Glutamatergic neuron (in vitro differentiated cells): ENCODE measurements at regions not wholly inside any gene's neighbourhood (a gene's known extent, or its start where the extent isn't known, plus 50 kb on each side); places are given as distances from the start of the nearest gene placed in this dataset.

Experiments
- DNase-seq: peaks from one replicate; pipeline ENCODE4 v3.0.0; 2022
- H3K27ac Mint-ChIP-seq: one replicate; pipeline ENCODE4 v1.8.0; 2020; ENCODE audit warnings: mild to moderate bottlenecking, mixed read lengths, inconsistent platforms; ENCODE audit not compliant: unreplicated experiment
- H3K27me3 Mint-ChIP-seq: one replicate; pipeline ENCODE4 v1.8.0; 2020; ENCODE audit warnings: mild to moderate bottlenecking, moderate library complexity, mixed read lengths, inconsistent platforms; ENCODE audit not compliant: unreplicated experiment
- H3K36me3 Mint-ChIP-seq: one replicate; pipeline ENCODE4 v1.8.0; 2020; ENCODE audit warnings: mild to moderate bottlenecking, mixed read lengths, inconsistent platforms; ENCODE audit not compliant: unreplicated experiment
- H3K4me1 Mint-ChIP-seq: one replicate; pipeline ENCODE4 v1.8.0; 2020; ENCODE audit warnings: mild to moderate bottlenecking, low read depth, mixed read lengths, inconsistent platforms; ENCODE audit not compliant: unreplicated experiment
- H3K4me3 Mint-ChIP-seq: one replicate; pipeline ENCODE4 v1.8.0; 2020; ENCODE audit warnings: mild to moderate bottlenecking, mixed read lengths, inconsistent platforms; ENCODE audit not compliant: unreplicated experiment
- H3K9me3 Mint-ChIP-seq: one replicate; pipeline ENCODE4 v1.8.0; 2020; ENCODE audit warnings: mild to moderate bottlenecking, moderate library complexity, mixed read lengths, inconsistent platforms; ENCODE audit not compliant: unreplicated experiment
- CTCF ChIP-seq: fragments of 200-600 bp; sonication (generic); IDR thresholded peaks from one replicate; pipeline ENCODE4 v1.5.0; 2021; ENCODE audit not compliant: partially characterized antibody, unreplicated experiment

- Mint-ChIP-seq H3K36me3 (no peaks in the 10 kb centered on the region), H3K27me3 (no peaks in the 10 kb centered on the region), H3K4me3 (no peak overlapping the region), H3K4me1 (no peaks in the 10 kb centered on the region), H3K9me3 (no peaks in the 10 kb centered on the region), H3K27ac (no peak overlapping the region)
- DNase-seq = no peak
- TF ChIP-seq CTCF = no peak
These were observed 400.7 kb downstream of the HRH4 start for GRCh38 chr18:24860978-24861680.

GRCh38 chr18:24862201-24862816, 401.9 kb downstream of the HRH4 start:
- Mint-ChIP-seq H3K27ac (no peak overlapping the region), H3K36me3 (no peaks in the 10 kb centered on the region), H3K4me1 (no peaks in the 10 kb centered on the region), H3K27me3 (no peaks in the 10 kb centered on the region), H3K4me3 (no peak overlapping the region), H3K9me3 (no peaks in the 10 kb centered on the region)
- DNase-seq = no peak
- no peak for TF ChIP-seq CTCF

GRCh38 chr18:24868311-24868710, 407.9 kb downstream of the HRH4 start:
- Mint-ChIP-seq H3K4me1 (no peaks in the 10 kb centered on the region), H3K27me3 (peaks cover 1% of the 10 kb centered on the region), H3K36me3 (no peaks in the 10 kb centered on the region), H3K9me3 (no peaks in the 10 kb centered on the region), H3K27ac (no peak overlapping the region), H3K4me3 (no peak overlapping the region)
- DNase-seq = no peak
- TF ChIP-seq CTCF = no peak

GRCh38 chr18:24868760-24869237, 408.4 kb downstream of the HRH4 start:
- peaks cover 1% of the 10 kb centered on the region for H3K27me3 Mint-ChIP-seq
- H3K4me3 Mint-ChIP-seq = no peak overlapping the region
- no peaks in the 10 kb centered on the region for H3K9me3 Mint-ChIP-seq
- no peak overlapping the region for H3K27ac Mint-ChIP-seq
- no peaks in the 10 kb centered on the region for H3K4me1 Mint-ChIP-seq
- H3K36me3 Mint-ChIP-seq = no peaks in the 10 kb centered on the region
- no peak for TF ChIP-seq CTCF
- no peak for DNase-seq

GRCh38 chr18:24869285-24869684, 408.8 kb downstream of the HRH4 start:
- H3K4me3 Mint-ChIP-seq = no peak overlapping the region
- no peaks in the 10 kb centered on the region for H3K9me3 Mint-ChIP-seq
- DNase-seq = no peak
- H3K27ac Mint-ChIP-seq = no peak overlapping the region
- no peak for TF ChIP-seq CTCF
- no peaks in the 10 kb centered on the region for H3K4me1 Mint-ChIP-seq
- no peaks in the 10 kb centered on the region for H3K36me3 Mint-ChIP-seq
- peaks cover 1% of the 10 kb centered on the region for H3K27me3 Mint-ChIP-seq
